ENCODE measurements at regions not wholly inside any gene's neighbourhood (a gene's known extent, or its start where the extent isn't known, plus 50 kb on each side); places are given as distances from the start of the nearest gene placed in this dataset.

GRCh38 chr16:6684076-6684673 is 648.5 kb upstream of the RBFOX1 start:
- TF ChIP-seq CTCF (IDR thresholded peaks at IDR 0.05; ENCODE audit: insufficient read depth, low read depth, low read length), result no peak
- peak; percentile 9 for DNase-seq (ENCODE audit: low read depth)
- no peak overlapping the region for H3K4me3 ChIP-seq (ENCODE audit: low read depth, low read length)

GRCh38 chr16:6682142-6682811 is 650.4 kb upstream of the RBFOX1 start:
- TF ChIP-seq CTCF (IDR thresholded peaks at IDR 0.05; ENCODE audit: insufficient read depth, low read depth, low read length), result peak; percentile 27
- no peak for DNase-seq (ENCODE audit: low read depth)
- H3K4me3 ChIP-seq (ENCODE audit: low read depth, low read length), result no peak overlapping the region

- DNase-seq (ENCODE audit: low read depth), result no peak
- TF ChIP-seq CTCF (IDR thresholded peaks at IDR 0.05; ENCODE audit: insufficient read depth, low read depth, low read length), result no peak
- H3K4me3 ChIP-seq (ENCODE audit: low read depth, low read length), result no peak overlapping the region
Observed at GRCh38 chr16:6678586-6678985, 654.1 kb upstream of the RBFOX1 start.

GRCh38 chr16:6674071-6674470 is 658.6 kb upstream of the RBFOX1 start:
- H3K4me3 ChIP-seq (ENCODE audit: low read depth, low read length), result no peak overlapping the region
- no peak for DNase-seq (ENCODE audit: low read depth)
- no peak for TF ChIP-seq CTCF (IDR thresholded peaks at IDR 0.05; ENCODE audit: insufficient read depth, low read depth, low read length)

GRCh38 chr16:6672507-6672906 is 660.1 kb upstream of the RBFOX1 start:
- no peak for DNase-seq (ENCODE audit: low read depth)
- H3K4me3 ChIP-seq (ENCODE audit: low read depth, low read length), result no peak overlapping the region
- TF ChIP-seq CTCF (IDR thresholded peaks at IDR 0.05; ENCODE audit: insufficient read depth, low read depth, low read length), result no peak

- no peak overlapping the region for H3K4me3 ChIP-seq (ENCODE audit: low read depth, low read length)
- no peak for TF ChIP-seq CTCF (IDR thresholded peaks at IDR 0.05; ENCODE audit: insufficient read depth, low read depth, low read length)
- no peak for DNase-seq (ENCODE audit: low read depth)
Observed at GRCh38 chr16:6667393-6667792, 665.3 kb upstream of the RBFOX1 start.

GRCh38 chr16:6665126-6665525 is 667.5 kb upstream of the RBFOX1 start:
- H3K4me3 ChIP-seq (ENCODE audit: low read depth, low read length), result no peak overlapping the region
- DNase-seq (ENCODE audit: low read depth), result no peak
- TF ChIP-seq CTCF (IDR thresholded peaks at IDR 0.05; ENCODE audit: insufficient read depth, low read depth, low read length), result no peak

Measured in fibroblast of villous mesenchyme (primary cell).